HG02759 (cell line): ENCODE measurements at regions not wholly inside any gene's neighbourhood (a gene's known extent, or its start where the extent isn't known, plus 50 kb on each side); places are given as distances from the start of the nearest gene placed in this dataset.
"Not testable (repeated sequence)": the region's sequence is repeated elsewhere in the genome, so short reads cannot be mapped to it uniquely, and the experiment has no call there.

Experiments used
- ATAC-seq: cut with Tn5 transposase; IDR thresholded peaks from one replicate; pipeline ENCODE4 v1.9.1; 2021; ENCODE audit warnings: mild to moderate bottlenecking, moderate library complexity; ENCODE audit not compliant: unreplicated experiment

GRCh38 chr1:83413839-83414107 is 585.2 kb downstream of the TTLL7 start:
- not testable (repeated sequence) for ATAC-seq

- not testable (repeated sequence) for ATAC-seq
Observed at GRCh38 chr1:83410746-83411413, 588.1 kb downstream of the TTLL7 start.

GRCh38 chr1:83406693-83407371 is 592.1 kb downstream of the TTLL7 start:
- not testable (repeated sequence) for ATAC-seq

GRCh38 chr1:83405789-83406188 is 593.1 kb downstream of the TTLL7 start:
- ATAC-seq, result not testable (repeated sequence)

GRCh38 chr1:83403500-83403899 is 595.4 kb downstream of the TTLL7 start:
- ATAC-seq, result not testable (repeated sequence)

GRCh38 chr1:83401146-83401545 is 597.8 kb downstream of the TTLL7 start:
- not testable (repeated sequence) for ATAC-seq

GRCh38 chr1:83400173-83400572 is 598.8 kb downstream of the TTLL7 start:
- ATAC-seq, result not testable (repeated sequence)

- ATAC-seq, result not testable (repeated sequence)
Observed at GRCh38 chr1:83398125-83398524, 600.8 kb downstream of the TTLL7 start.

GRCh38 chr1:83395130-83395529 is 603.8 kb downstream of the TTLL7 start:
- ATAC-seq, result not testable (repeated sequence)

GRCh38 chr1:83386946-83387345 is 612.0 kb downstream of the TTLL7 start:
- not testable (repeated sequence) for ATAC-seq

- ATAC-seq, result not testable (repeated sequence)
Observed at GRCh38 chr1:83383107-83383506, 615.8 kb downstream of the TTLL7 start.

GRCh38 chr1:83373018-83373417 is 625.9 kb downstream of the TTLL7 start:
- ATAC-seq, result not testable (repeated sequence)

- not testable (repeated sequence) for ATAC-seq
Observed at GRCh38 chr1:83369853-83370252, 629.1 kb downstream of the TTLL7 start.

- not testable (repeated sequence) for ATAC-seq
Observed at GRCh38 chr1:83365320-83365719, 633.6 kb downstream of the TTLL7 start.

GRCh38 chr1:83345375-83345774 is 653.6 kb downstream of the TTLL7 start:
- ATAC-seq, result not testable (repeated sequence)

- ATAC-seq, result not testable (repeated sequence)
Observed at GRCh38 chr1:83343767-83344166, 655.2 kb downstream of the TTLL7 start.

- ATAC-seq, result not testable (repeated sequence)
Observed at GRCh38 chr1:83342995-83343394, 655.9 kb downstream of the TTLL7 start.

- ATAC-seq, result not testable (repeated sequence)
Observed at GRCh38 chr1:83332308-83332707, 666.6 kb downstream of the TTLL7 start.

- no peak for ATAC-seq
Observed at GRCh38 chr1:83318366-83318765, 680.6 kb downstream of the TTLL7 start.

GRCh38 chr1:83315446-83315845 is 683.5 kb downstream of the TTLL7 start:
- not testable (repeated sequence) for ATAC-seq

- ATAC-seq, result not testable (repeated sequence)
Observed at GRCh38 chr1:83310161-83310560, 688.8 kb downstream of the TTLL7 start.

- not testable (repeated sequence) for ATAC-seq
Observed at GRCh38 chr1:83309035-83309434, 689.9 kb downstream of the TTLL7 start.
